GM18868 (cell line): ENCODE measurements at regions not wholly inside any gene's neighbourhood (a gene's known extent, or its start where the extent isn't known, plus 50 kb on each side); places are given as distances from the start of the nearest gene placed in this dataset.

Experiments
- ATAC-seq: cut with Tn5 transposase; IDR thresholded peaks from one replicate; pipeline ENCODE4 v1.9.1; 2021; ENCODE audit warnings: mild to moderate bottlenecking, moderate library complexity; ENCODE audit not compliant: unreplicated experiment

DNA sequence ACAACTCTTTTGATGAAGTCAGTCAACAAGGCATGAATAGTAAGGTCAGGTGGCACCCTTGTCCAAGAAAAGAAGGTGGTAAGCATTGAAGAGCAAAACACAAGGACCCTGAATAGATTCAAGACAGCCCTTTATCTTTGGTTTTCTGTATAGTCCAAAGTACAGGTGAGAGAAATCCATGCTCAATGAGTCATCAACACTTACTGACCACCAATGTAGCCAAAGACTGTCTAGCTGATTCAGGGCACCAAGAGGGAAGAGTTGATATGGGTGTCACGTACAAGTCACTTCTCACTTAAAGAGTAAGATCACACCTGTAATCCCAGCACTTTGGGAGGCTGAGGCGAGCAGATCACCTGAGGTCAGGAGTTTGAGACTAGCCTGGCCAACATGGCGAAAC, 528.3 kb downstream of the CD83 start:
- ATAC-seq = no peak

DNA sequence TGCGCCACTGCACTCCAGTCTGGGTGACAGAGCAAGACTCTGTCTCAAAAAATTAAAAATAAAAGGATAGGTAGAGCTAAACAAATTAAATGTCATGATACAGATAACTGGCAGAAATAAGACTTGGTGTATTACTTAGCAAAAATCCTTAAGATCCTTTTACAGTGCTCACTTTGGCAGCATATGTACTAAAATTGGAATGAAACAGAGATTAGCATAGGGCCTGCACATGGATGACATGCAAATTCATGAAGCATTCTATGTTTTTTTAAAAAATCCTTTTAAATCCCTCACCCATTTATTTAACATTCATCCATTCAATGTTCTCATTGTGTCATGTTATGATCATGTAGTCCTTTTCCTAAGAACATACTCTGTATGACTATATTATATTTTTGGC, 528.8 kb downstream of the CD83 start:
- no peak for ATAC-seq

DNA sequence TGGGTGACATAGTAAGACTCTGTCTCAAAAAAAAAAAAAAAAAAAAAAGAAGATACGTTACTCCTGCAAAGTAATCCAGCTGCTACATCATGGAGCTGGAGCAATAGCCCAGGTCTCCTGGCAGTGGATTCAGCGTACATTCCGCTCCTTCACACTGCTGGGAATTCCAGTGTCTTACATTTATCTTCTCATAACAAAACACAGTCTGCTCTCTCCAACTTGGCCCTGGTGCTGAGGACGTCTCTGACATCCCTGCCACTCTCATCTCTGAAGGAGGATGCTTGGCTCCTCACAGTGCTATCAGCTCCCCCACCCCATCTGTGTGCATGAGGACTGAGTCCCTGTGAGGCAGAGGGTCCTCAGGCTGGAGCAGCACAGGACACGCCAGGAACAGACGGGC, 529.8 kb downstream of the CD83 start:
- no peak for ATAC-seq

DNA sequence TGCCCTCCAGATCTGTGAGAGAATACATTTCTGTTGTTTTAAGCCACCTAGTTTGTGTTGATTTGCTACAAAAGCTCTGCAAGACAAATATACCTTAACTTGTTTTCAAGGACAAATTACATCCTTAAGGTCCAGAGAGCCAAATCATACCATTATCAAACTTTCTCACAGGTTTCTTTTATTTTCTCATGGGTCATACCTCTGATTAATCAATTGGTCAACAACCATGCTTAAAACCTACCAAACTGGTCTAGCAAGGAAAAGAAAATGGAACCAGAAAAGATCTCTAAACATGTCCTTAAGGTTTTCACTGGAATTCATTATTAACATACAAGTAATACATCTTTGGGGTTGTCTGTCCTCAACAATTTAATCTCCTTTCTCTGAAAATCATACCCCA, 535.0 kb downstream of the CD83 start:
- ATAC-seq = no peak

DNA sequence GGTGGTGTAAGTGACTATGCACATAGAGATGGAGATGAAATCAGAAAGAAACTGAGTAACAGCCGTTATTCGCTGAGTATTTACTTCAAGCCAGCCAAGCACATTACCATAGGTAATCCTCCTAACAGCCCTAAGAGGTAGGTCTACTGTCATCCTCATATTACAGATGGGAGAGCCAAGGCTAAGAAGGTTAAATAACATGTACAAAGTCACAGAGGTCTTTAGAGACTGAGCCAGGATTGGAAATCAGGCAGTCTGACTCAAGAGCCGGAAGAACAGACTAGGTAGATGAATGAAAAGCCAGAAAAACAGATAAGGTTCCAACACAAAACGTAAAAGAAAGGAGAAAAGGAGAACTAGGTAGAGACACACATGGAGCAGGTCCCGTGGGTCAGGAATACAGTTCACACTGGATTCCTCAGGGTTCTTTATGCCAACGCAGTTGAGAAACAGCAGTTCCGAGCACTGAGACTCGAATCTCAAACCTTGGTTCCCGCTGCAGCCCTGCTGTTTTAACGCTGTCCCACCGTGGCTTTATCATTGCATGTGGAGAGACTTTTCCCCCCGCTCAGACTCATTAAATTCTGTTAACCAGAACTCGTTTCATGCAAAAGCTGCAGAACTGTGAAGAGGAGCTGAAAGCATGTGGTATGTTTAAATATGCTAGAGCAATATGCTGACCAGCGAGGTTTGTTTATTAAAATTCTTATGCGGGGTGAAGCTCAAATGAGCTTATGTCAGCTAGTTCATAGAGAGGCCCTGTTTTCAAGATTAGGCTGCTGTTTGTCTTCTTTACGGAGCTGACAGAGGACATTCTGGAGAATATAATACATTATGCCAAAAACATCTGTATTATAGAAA, 537.9 kb downstream of the CD83 start:
- no peak for ATAC-seq

DNA sequence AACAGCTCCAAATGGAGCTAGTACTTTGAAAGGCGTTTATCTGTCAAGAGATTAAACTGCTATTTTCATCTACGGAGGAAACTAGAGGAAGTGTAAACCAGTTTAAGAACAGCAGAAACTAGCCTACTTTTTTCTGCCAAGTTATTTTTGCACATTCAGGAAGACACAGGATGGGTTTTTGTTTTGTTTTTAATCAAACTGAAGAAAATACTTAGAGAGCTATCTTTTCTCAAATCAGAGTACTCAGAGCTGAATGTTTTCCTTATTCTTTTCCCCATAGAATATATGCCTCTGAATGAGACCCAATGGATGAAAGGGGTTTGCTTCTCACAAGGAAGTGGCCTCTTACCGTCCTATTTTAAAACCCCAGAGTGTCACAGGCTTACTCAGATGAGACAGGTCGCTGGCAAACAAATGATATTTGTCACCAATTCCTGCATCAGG, 538.5 kb downstream of the CD83 start:
- ATAC-seq = no peak

DNA sequence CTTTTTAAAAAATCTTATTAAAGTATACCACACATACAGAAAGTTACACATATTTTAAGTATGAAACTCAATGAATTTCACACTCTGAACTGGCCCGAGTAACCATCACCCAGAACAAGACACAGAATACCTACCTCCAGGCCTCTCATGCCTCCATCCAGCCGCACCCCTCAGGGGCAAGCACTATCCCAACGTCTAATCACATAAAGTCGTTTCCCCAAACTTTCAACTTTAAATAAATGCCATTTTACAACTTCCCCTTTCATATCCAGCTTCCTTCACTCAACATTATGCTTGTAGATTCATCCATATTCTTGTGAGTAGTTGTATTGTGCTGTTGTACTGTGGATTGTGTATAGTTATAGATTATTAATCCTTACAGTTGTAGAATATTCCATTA, 539.1 kb downstream of the CD83 start:
- ATAC-seq = no peak

DNA sequence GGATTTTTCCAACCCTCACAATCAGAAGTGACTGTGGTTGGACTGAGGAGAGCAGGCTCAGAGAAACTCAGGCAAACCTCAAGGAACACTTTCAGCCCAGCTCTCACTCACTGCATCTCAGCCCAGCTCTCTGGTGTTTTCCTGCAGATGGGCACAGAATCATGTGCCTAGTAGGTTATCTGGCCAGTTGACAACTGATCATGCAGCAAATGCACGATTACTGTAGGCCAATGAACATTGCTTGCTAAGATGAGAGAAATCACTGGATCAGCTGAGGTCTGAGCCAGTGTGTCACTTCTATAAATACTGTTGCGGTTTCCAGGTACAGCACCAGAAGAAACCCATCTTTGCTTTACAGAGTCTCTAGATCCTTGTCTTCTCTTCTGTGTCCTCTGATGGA, 540.5 kb downstream of the CD83 start:
- no peak for ATAC-seq

DNA sequence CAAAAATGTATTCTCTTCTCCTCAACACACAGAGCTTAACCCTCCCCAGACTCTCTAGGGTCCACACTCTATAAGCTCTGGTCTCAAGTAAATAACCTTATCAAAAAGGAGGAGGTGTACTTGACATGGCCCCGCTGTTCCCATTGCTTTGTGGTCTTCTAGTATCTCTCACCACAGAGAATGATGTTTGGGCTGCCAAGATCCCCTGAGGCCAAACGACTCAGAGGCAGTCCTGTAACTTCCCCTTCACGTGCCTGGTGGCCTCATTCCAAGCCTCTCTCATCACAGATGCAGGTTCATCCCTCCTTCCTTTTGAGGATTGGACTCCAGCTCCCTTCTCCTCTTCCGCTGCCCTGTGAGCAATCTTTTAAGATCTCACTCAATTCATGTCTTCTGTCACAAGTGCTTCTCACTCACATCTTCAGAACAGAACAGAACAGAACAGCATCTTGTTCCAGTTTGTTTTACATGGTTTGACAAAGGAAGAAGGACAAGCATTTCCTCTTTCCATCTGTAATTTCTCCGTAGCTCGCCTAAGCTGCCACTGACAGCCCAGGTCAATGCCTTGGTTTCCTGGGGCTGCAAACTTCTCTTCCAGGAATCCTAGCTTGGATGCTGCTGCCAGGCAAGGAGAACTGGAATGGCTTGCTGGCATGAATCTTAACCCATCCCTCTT, 541.5 kb downstream of the CD83 start:
- ATAC-seq = no peak

DNA sequence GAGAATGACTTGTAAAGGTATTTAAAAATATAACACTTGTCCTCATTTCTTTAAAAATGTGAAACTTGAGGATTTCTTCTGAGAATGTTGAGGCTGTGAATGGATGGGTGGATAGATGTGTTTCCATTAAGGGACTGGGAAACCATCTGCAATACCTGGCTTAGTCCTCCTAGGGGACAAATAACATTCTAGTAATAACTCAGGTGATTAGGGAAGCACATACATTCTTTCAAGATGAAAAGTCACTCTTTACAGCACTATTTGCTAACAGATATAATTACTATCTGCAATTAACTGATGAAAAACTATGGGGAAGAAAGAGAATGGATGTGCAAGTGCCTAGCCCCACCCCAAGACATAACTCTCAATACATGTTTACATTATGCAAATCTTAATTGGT, 542.3 kb downstream of the CD83 start:
- no peak for ATAC-seq

DNA sequence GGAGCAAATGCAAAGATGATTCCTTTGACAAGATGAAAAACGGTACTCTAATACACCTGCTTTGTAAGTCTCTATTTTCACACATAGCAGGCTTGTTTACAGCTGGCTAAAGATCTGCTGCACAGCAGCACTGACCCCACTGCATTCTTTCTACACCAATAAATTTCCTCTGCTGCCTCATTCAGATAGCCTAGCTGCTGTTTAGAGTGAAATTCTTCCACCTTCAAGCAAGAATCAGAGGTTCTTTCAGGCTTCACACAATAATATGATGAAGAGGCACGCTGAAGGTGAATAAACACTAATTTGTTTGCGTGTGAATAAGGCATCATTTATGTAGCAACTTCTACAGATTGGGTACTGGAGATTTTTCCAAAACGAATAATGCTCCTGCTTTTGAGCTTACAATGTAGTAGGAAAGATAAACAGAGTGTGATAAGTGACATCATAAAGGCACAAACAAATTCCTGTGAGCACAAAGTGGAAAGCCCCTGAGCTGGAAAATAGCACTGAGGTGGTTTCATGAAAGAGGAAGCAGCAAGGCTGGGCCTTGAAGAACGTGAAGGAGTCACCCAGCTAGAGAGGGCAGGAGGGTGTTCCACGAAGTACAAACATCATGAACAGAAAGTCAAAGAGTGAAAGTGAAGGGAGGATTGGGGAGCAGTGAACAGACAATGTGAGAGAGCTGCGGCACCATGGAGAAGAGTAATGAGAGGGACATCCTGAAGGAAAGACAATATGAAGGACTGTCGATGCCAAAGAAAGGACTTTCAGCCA, 543.4 kb downstream of the CD83 start:
- ATAC-seq = peak; percentile 77

DNA sequence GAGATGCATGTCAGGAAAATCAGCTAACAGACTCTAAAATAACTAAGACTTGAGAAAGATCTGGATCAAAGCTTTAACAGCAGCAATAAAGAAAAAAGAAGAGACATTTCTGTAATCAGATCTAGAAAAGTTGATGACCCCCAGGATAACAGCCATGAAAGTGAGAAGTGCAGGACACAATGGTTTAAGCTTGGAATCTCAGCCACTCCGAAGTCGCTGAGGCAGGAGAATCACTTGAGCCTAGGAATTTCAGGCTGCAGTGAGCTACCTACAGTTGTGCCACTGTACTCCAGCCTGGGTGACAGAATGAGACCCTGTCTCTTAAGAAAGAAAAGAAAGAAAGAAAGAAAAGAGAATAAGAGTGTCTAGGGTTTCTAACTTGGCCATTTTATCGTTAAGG, 544.1 kb downstream of the CD83 start:
- ATAC-seq = no peak

DNA sequence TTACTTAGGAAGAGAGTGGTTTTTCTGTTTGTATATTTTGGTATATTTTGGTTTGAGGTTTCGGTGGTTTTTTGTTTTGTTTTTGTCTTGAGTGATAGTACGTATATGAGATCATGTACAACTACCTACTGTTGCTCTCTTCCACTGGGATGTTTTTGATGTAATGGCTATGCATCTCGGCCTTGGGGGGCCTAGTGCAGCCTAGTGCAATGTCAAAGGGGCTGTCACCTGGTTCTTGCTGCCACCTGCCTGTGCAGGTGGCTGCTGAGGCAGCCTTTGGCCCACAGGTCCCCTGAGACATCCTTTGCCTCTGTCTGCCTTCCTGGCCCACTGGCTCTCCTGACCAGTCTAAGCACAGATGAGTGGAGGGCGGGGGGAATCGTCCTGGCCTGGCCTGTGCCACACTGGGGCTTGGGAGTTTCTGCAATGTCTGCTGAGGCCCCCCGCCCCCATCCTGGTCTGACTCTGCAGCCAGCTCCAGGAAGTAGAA, 546.6 kb downstream of the CD83 start:
- ATAC-seq = no peak

DNA sequence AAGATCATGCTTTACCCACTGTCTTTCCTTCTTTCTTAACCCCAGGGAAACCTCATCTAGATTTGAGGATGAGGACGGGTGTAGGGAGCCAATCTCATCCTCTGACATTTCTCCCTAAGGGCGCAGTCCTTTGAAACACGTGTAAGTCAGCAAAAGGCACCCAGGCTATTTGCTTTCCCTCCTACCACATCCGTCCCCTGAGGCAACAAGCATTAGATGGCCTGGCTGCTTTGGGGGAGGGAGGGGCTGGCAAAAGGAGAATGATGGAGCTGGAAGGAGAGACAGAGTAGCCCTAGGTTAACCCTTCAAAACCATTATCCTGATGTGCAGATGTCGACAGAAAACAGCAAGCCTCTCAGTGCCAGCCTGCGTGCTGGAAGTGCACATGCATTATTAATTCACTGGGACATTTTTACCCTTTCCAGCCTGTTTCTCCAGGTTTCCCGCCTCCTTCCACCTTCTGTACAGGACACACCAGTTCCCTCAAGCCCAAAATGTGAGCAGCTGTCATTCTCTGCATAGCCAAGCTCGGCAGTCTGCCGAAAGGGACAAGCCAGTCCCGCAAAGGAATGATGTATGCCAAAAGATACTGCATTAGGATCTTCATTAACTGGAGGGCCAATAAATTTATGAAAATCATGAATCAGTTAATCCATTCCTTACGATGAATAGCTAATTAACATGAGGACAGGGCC, 547.2 kb downstream of the CD83 start:
- ATAC-seq = no peak

DNA sequence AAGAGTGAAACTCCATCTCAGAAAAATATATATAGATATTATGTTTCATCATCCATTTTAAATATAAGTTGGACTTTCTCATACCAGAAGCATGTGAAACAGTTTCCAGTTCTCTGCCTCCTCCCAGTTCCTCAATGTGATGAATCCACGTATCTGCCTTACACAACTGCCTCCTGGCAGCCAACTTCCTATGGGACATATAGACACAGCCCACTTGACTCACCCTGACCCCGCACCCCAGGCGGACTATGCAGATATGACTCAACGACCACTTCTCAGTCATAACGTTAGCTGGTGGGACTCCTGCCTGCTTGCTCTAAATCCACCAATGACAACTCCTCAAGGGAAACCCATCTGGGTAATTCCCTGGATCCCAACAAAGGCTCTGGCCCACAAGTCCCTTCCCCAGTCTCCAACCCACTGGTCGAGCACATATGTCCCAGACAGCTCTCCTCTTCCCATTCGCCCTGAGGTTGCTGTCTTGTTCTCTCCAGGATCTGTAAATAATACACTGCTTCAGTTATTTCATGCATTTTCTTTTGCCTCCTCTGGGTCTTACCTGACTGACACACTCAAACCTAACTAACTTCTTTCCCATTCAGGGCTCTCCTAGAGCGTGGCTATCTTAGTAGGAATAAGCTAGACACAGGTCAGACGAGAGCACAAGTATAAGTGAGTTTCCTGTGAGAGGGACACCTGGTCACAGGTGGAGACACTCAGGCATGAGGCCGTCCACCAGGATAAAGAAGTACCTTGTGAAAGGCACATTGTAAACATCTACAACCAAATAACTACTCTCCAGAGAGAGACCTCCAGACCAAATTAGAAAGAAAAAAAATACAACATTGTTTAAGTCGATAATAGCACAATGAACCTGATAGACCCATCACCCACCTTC, 548.5 kb downstream of the CD83 start:
- ATAC-seq = peak; percentile 43

DNA sequence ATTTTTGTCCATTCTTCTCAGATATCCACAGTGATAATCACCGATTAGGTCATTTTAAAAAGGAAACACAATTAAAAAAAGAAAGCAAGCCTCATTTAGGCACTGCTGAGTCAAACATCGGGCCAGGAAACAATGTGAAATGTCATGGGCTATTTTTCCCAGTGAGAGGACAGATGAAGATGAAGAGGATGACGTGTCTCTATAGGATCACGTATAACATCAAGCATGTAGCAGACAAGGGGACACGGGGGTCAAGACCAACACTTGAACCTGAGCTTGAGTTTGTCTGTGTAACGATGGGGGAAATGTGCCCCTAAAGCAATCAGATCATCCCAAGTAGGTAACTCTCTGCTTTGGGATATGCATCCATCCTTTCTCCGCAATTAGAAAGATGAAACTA, 553.2 kb downstream of the CD83 start:
- ATAC-seq = no peak

DNA sequence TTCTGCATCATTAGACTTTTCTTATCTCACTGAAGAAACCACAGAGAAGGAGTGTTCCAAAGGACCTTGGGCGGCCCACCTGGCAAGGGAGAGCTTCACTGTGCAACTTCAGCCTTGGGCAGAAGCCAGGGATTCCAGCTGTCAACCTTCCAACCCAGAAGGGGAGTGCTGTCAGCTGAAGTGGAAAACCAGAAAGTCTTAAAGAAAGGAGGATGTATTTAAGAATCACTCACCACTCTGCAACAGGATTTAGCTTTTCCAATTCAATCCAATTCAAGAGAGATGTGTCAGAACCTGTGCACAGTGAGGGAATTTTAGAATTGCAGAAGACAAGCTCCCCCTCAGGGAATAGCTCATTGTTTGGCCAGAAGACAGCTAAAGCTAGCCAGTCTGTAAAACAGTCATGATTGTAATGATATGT, 553.7 kb downstream of the CD83 start:
- ATAC-seq = no peak

DNA sequence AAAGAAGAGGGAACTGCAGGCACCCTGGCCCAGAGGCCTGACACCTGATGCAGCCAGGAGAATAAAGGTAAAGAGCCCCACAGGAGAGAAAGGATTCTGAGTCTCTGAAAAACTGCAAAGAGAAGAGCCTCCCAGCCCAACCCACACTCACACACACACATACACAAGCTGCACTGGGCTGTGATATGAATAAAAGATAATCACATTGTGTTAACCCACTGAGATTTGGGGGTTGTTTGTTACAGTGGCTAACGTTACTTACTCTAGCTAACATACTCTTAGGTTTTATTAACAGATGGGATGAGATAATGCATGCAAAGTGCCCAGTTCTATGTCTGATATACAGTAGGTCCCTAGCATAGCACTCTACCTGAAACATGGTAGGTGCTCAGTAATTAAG, 554.4 kb downstream of the CD83 start:
- no peak for ATAC-seq

DNA sequence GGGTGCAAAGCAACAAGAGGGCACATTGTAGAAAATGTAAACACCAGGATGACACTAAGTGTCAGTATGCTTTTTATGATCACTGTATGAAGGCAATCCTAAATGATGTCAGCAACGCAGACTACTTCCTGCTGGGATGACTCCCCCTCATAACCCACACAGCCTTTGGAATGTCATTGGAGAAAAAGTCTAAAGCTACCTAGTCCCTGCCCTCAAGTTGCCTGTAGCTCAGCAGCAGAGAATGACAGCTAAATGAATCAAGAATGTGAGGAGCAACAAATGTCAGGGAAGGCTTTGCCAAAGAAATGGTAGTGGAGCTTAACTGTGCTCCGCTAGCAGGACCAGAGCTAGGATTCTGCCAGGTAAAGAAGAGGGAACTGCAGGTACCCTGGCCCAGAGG, 555.6 kb downstream of the CD83 start:
- ATAC-seq = no peak

DNA sequence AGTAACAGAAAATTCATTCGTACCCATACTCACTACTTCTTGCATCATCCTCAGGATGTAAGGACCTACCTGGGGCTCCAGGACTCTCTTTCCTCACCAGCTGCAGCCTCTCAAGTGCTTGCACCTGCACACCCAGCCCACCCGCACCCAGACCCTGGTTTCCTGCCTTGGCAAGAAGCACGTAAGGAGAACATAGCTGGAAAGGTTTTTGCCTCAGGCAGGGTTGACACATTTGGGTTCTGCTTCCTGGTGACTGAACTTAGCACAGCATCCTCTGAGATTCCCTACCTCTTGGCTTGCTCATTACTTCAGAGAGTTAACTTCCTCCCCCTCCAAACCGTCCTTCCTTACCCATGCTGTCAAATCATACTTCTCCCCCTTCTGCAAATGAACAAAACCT, 556.9 kb downstream of the CD83 start:
- no peak for ATAC-seq
